Ecto neural progenitor cell (in vitro differentiated cells): ENCODE measurements at regions not wholly inside any gene's neighbourhood (a gene's known extent, or its start where the extent isn't known, plus 50 kb on each side); places are given as distances from the start of the nearest gene placed in this dataset.

Experiments used
- DNase-seq: peaks from one replicate; pipeline ENCODE4 v3.0.0-alpha.2; 2018; ENCODE audit warnings: low spot score

DNA sequence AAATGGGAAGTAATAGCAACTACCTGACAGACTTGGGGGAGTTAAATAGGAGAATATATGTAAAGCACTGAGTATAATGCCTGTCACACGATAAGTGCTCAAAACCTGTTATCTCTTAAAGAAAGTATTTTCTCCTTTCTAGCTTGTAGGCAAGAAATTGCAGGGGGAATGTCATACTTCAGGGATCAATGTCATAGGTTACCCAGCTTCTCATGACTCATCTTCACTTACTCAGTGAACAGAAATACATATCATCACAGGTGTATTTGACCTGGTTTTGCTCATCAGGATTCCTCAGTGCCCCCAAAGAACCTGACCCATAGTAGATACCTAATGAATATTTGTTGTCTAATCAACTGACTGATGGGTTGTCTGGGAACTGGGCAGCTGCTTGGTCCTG is 285.0 kb upstream of the ATP2B1 start:
- no peak for DNase-seq

DNA sequence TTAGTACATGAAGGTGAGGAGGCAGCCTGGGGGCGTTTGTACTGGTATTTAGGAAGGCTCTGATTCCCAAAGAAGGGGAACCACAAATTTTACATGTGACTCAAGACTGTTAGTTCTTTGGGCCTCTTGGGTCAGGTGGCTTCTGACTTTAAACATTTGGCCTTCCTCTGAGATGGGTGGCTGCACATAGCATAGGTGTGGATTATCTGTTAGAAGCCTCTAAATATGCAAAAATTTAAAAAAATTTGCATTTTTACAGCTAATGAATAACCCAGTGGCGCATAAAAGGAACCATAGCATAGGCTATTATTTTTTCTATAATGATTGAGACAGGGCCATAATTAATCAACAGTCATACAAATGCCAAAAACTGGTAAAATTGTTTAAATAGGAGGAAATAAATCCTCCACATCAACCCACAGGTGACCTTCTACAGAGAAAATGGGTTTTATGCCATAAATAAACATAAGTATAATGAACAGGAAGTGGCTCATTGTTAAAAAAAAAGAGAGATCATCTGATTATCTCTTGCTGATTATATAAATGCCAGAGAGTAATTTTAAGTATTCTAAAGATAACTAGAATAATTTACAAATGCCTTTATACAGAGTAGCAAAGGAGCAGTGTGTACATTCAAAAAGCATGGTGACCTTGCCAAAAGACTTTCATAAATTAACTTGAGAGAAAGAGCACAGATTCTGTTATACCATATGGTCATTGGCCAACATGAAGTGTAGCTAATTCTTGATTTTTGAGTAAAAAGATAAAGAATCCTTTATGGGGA is 284.2 kb upstream of the ATP2B1 start:
- no peak for DNase-seq

DNA sequence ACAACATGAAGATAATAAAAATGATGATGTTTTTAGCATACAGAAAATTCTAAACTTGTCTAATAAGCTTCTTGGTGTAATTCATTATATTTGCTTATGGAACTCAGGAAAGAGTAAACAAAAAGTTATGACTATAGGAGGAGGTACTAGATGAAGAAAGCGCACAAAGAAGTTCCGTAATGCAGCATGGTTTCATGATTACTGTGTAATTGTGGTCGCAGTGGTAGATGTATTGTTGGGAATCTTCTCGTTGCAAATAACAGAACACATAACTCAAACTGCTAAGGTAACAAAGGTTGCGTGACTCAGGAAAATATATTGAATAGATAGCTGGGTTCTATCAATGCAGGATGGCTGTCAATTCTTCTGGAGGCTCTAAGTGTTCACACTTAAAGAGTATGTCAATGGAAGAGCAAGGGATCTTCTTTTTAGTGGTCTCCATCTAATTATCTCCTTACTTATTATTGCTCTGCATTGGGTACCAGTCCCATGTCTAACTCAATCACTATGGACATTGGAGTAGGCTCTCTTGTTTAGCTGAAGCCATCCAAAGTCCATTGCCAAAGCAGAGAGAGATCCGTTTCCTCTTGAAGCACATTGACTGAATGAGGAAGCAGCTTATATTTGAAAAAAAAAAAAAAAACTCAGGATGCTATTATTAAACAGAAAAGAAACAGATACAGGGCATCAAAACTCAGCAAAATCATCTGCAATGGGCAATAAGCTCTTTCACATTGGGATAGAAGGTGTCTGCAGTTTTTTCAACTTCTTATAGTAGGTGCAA is 283.4 kb upstream of the ATP2B1 start:
- no peak for DNase-seq

DNA sequence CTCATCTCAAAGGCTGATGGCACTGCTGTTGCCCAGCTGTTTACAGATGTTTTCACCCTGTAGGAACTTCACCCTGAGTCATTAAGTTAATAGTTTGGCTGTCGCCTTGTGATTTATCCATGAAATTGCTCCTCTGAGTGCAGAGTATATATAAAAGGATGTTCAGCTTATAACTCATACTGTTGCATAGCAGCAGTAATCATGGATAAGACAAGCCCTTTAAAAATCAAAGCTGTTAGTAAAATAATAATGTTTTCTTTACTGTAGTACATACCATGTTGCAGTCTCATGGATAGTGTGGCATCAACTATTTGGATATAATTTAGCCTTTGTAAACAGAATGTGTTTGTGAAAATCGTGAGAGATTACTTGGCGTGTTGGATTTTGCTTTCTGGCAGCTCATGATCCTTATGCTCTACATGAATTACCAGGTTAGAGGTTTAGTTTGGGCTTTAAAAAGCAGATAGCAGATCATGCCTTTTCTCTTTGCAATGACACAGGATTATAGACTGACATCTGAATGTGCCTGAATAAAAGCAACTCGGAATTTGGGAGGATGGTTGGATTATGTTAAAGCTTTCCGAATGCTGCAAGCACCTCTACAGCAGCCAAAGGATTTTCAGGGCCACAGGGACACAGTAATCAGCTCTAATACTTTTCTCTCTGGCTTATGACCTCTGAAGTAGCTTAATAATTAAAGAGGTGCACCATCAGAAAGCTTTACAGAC is 279.7 kb upstream of the ATP2B1 start:
- DNase-seq: no peak

DNA sequence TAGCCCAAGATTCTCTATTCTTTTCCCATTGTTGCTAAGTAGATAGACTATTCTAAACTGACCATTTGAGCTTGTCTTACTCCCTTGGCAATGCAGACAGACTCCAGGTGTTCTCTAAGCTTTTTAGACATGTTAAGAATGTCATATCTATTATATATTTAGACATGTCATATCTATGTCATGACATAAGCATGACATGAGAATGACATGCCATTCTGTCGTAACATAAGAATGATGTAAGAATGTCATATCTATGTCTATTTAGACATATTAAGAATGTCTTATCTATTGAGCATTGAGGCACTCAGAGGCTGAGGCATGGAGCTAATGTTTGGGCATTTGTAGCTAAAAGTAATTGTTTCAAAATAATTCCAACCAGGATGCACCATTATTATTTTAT is 277.3 kb upstream of the ATP2B1 start:
- DNase-seq: no peak

DNA sequence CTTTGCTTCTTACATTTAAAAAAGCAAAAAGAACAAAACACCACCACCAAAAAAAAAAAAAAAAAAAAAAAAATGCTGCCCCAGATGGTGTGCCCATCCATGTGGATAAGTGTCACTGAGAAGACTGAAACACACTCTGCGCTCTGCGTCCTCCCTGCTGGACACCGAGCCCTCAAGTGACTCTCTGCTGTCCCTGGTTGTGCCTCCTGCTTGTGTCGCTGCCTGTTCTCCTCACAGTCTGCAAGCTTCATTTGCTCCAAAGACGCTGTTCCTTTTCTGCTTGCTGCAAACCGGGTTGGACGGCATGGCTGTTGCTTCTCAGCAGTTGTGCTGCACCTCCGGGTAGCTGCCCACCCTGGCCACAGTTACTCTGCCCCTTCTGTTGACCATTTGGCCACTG is 276.2 kb upstream of the ATP2B1 start:
- no peak for DNase-seq

DNA sequence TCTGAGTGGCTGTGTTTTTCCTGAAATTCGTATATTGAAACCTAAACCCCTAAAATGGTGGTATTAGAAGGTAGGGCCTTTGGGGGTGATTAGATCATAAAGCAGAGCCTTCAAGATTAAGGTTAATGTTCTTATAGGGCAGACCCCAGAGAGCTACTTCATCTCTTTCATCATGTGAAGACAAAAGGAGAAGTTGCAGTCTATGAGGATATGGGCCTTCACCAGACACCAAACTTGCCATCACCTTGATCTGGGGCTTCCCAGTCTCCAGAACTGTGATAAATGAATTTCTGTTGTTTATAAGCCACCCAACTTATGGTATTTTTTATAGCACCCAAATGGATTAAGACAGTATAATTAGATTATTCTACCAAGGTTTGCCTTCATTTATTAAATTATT is 275.0 kb upstream of the ATP2B1 start:
- no peak for DNase-seq

DNA sequence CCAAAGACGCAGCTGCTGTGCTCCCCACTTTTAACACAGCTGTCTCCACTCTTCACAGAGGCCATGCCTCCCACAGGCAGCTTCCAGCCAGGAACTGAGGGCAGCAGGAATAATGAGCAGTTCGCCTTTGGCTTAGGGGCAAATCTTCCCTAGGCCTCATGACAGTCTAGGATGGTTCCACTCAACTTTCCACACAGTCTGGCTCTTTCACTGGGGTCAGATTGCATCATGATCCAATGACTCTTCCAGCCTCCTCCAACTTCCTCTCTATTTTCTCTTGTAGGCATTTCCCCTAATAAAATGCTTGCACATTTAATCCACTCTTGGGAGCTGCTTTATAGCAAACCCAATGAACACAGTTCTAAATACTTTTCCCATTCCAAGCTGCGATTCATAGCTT is 271.6 kb upstream of the ATP2B1 start:
- no peak for DNase-seq

DNA sequence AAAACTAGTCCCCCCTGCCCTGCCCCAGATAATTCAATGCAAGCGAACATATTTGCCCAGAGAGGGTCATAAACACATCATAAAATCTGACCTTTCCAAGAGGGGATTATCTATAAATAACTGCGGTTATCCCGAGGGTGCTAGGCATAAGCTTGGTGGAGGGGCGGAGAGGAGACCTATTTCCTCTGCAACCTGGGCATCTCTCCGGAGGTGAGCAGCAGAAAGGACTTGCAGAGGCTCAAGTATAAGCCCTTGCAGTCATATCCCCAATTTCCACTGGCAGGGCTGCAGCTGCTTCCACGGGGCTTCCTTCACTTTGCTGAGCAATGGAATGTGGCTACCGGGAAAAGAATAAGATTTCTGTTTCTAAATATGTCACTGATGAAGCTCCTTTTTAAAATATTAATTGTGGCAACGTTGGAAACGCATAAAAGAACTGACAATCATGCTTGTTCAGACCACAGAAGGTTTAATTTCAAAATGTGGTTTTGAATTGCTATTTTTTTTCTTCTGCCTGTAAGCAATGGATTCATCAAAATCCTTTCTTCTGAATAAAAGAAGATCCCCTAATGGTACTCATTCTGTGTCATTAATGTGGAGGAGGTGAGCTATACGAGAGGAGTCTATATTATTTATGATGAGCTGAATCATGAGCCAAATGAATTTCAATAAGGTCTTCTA is 268.9 kb upstream of the ATP2B1 start:
- no peak for DNase-seq

DNA sequence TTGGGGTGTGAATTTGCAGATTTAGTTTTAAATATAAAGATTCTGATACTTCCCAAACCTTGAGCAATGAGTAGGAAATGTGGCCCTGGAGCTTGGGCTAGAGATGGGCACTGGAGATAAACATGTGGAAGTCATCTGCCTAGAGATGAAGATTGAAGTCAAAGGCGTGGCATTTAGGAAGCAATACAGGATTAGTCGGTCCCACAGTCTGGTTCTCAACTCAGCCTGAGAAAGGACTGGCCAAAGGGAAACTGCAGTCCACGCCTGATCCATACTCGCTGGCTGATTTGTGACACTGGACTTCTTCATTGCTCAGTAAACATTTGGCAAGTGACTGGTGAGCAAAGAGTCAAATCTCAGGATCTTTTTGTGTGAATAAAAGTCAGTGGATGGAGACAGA is 268.2 kb upstream of the ATP2B1 start:
- DNase-seq: no peak

DNA sequence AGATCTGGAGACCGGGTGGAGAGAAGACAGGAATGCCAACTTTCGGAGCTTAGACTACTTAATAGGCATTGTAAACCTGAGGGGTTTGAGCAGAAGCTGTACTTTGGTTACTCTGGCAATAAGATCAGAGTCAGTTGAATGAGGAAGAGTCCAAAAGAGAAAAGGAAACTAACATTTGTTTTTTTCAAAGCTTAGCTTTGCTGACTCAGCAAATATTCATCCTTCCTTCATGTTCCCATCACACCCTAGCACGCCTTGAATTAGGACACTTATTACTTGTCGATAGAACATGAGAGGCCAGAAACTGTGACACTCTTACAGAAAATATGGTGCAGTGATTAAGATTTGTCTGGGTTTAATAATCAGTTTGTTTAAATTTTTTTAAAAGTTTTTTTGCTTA is 266.9 kb upstream of the ATP2B1 start:
- DNase-seq: no peak

DNA sequence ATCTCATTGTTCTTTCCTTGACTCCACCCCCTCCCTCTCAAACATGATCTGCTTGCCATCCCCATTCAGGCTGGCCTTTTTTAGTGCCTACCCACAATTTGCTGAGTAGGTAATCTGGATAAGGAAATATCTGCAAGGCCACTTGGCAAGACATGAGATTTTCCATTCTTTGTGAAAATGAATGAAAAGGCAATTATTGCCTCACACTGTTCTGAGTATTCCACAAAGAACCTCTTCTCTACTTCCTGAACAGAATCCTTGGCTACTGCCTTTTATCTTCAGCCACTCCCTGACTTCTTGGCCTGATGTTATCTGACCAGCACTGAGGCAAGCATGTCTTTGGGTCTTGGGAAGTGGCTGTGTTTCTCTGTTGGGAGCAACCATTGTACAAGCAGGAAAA is 263.2 kb upstream of the ATP2B1 start:
- DNase-seq: no peak

DNA sequence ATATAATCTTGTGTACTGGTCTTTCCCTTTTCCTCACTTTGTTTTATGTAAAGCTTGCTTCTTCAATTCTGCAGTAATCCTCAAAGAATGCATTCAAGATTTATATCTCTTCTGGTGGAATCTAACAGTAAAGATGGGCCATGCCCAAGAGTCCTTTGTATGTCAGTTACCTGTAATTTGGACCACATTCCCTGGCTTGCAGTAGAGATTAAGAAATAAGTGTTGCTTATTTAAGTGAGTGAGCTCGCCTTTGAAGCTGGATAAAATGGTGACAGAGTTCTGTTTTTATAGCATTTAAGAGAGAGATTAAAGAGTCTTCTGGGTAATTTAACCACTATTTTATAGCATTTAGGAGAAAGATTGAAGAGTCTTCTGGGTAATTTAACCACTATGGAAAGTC is 262.1 kb upstream of the ATP2B1 start:
- no peak for DNase-seq

DNA sequence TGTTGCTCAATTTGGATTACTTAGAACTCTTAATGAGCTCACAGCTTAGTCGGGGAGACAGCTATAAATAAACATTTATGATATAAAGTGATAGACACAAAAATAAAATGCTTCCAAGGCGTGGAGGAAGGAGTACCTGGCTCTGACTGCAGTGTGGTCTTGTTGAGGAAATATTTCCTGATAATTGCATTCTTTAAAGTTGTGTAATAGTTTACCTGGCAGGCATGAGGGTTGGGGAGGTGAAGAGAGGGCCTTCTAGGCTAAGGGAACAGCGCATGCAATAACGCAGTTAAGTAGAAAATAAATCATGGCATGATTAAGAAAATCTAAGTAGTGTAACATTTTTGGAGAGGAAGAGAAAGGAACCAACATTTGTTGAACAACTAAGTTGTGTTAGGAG is 260.5 kb upstream of the ATP2B1 start:
- no peak for DNase-seq

DNA sequence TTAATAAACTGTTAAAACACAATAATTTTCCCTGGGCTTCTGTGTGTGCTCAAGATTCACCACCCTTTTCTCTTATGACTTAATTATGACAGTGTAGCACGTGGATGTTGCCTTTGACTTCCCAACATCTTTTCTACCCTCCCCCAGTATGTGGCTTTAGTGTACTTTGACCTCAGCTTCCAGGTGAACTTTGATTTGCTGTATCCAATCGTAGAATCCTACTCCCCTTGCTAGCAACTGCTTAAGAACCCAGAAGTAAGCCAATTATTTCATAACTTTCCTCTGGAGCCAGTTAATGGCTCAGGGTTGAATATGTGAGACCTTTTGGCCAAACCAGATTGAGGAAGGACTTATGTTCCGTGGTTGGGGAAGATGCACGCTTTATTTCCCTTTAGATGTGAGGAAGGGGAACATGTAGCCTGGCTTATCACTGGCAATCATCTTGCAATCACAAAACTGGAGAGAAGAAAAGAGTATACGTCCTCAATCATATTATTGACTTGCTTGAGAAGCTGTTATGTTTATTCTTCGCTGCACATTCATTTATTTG is 259.6 kb upstream of the ATP2B1 start:
- DNase-seq: no peak

DNA sequence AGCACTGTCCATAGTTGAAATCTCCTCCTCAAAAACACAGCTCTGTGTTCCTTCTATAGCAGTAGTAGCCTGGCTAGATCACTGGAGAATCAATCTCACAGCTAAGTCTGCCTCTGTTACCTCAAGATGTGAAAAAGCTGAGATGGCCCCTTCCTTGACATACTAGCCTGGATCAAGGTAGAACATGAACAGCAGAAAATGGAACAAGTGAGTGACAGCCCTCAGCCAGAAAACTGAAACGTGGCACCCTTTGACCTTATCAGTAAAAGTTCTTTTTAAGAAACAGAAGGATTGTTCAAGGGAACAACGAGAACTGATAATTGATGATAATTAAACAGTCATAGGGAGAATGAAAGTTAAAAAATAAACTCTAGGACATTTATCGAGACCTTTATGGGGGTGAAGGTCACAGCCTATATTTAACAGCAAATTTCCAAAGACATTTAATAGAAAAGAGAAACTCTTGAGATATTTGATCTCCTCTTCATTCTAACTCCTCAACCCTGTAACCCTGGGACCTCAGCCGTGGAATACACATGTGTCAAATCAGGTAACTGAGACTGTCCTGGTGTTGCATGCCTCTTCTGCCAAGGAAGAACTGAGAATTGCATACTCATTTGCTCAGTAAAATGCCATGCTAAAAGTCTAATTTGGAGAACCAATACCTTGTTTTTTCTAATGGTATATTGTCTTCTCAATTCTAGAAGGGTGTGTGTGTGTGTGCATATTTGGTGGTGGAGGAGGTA is 258.0 kb upstream of the ATP2B1 start:
- DNase-seq: no peak

DNA sequence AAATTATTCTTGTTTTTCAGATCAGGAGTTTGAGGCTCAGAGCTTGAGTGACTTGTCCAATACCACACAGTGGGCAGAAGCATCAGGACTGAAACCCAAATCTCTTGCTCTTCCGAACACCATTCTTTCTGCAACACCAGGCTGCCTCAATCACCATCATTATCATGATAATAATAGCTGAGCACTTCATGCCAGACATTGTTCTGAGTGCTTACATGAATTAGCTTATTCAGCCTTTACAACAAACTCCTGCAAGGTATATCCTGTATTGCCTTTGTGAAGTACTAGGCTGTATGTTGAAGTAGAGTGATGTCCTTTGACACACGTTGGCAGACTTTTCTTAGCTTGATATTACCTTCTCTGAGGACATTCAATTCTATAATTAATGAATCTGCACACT is 257.4 kb upstream of the ATP2B1 start:
- no peak for DNase-seq

DNA sequence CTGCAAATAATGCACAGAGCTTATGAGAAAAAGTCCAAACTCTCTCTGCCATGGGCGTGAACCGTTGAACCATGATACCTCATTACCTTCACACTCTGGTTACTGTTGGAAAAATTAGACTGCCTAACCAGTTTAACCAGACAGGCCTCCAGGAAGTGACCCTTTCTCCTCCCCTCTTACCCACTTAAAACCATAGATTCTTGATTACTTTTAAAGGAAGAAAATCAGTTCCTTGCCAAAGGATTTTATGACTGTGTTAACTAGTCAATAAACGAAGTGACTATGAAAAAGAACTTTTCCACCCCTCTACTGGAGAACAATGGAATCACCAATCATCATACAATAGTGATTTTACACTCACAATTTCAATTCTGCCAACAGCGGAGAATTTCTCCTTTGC is 254.0 kb upstream of the ATP2B1 start:
- no peak for DNase-seq

DNA sequence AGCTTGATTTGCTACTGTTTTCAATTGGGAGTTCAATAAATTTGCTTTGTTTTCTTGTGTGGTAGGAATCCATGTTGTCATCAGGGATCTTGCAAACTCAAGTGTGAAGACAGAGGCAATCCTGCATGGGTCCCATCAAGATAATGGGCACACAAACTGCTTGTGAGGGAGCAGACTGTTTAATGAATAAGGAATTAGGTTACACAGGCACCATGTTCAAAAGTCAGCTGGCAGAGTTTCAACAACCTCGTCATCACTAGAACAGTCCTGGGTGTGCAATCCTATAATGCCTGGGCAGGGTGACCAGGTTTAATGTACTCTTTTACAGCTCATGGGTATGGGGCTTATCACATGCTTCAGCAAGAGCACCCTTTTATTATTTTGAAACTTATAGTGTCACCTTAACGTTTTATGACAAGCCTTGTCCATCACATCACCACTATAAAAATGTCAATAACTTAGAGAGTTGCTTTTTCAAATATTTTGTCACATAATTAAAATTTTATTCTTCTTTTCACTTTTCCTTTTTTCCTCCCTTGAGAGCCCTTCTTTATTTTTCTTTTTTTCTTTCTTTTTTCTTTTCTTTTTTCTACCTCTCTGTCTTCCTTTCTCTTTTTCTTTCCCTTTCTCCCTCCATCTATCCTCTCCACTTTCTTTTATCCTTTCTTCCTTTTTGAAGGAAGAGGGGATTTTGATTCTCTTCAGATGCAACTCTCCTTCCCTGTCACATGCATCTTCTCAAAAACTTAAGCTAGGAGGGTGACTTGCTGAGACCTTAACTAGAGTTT is 252.2 kb upstream of the ATP2B1 start:
- no peak for DNase-seq

DNA sequence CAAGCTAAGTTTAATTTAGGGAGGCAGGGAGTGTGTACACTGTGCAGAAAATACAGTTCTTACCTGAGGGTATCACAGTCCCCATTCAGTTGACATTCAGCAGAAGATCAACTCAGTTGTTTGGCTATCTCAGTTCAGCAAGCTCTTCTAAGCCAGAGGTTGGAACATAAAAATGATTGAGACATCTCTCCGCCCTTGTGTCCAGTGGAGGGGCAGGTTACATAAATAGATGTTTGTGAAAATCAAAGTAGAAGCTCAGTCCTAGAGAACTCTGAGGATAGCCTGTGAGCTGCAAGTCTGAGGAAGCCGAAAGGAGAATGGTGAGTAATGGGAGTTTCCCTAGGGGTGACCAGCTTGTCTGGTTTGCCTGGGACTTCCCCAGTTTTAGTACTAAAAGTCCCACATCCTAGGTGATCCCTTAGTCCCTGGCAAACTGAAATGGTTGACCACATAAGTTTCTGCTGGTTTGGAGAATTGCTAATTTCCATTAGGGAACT is 251.4 kb upstream of the ATP2B1 start:
- no peak for DNase-seq
